Hepatocyte (in vitro differentiated cells): ENCODE measurements at regions not wholly inside any gene's neighbourhood (a gene's known extent, or its start where the extent isn't known, plus 50 kb on each side); places are given as distances from the start of the nearest gene placed in this dataset.

ENCODE experiments used
- DNase-seq: peaks from one replicate; pipeline ENCODE4 v3.0.0-alpha.2; 2016; ENCODE audit warnings: low spot score
- H2AFZ ChIP-seq: fragments of 200-600 bp; sonication (generic); 2 replicates; pipeline ENCODE4 v1.6.0; 2016; ENCODE audit warnings: antibody characterized with exemption, mild to moderate bottlenecking
- H3K27ac ChIP-seq: fragments of 200-600 bp; sonication (generic); 2 replicates; pipeline ENCODE4 v1.5.1; 2016; ENCODE audit warnings: mild to moderate bottlenecking
- H3K27me3 ChIP-seq: fragments of 200-600 bp; sonication (generic); 2 replicates; pipeline ENCODE4 v1.6.1; 2016
- H3K36me3 ChIP-seq: fragments of 200-600 bp; sonication (generic); replicated peaks from 2 replicates; pipeline ENCODE4 v1.5.1; 2016; ENCODE audit warnings: low read depth; ENCODE audit not compliant: insufficient read depth
- H3K4me1 ChIP-seq: fragments of 200-600 bp; sonication (generic); 2 replicates; pipeline ENCODE4 v1.5.1; 2016; ENCODE audit warnings: mild to moderate bottlenecking, moderate library complexity; ENCODE audit not compliant: insufficient read depth
- H3K4me2 ChIP-seq: fragments of 200-600 bp; sonication (generic); 2 replicates; pipeline ENCODE4 v1.6.0; 2016
- H3K4me3 ChIP-seq: fragments of 200-600 bp; sonication (generic); 2 replicates; pipeline ENCODE4 v1.5.1; 2016; ENCODE audit warnings: mild to moderate bottlenecking
- H3K79me2 ChIP-seq: fragments of 200-600 bp; sonication (generic); 2 replicates; pipeline ENCODE4 v1.6.0; 2017; ENCODE audit warnings: mild to moderate bottlenecking
- H3K9me2 ChIP-seq: fragments of 200-600 bp; sonication (generic); replicated peaks from 2 replicates; pipeline ENCODE4 v1.6.0; 2017; ENCODE audit warnings: mild to moderate bottlenecking; ENCODE audit not compliant: insufficient read depth
- H3K9me3 ChIP-seq: fragments of 200-600 bp; sonication (generic); 2 replicates; pipeline ENCODE4 v1.5.1; 2016; ENCODE audit warnings: low read depth, mild to moderate bottlenecking
- H4K20me1 ChIP-seq: fragments of 200-600 bp; sonication (generic); 2 replicates; pipeline ENCODE4 v1.6.0; 2016; ENCODE audit warnings: mild to moderate bottlenecking; ENCODE audit not compliant: insufficient read depth, poor library complexity, severe bottlenecking
- EZH2 ChIP-seq: fragments of 200-600 bp; sonication (generic); IDR thresholded peaks from 2 replicates; pipeline ENCODE4 v1.6.1; 2016; ENCODE audit warnings: antibody characterized with exemption, mild to moderate bottlenecking, borderline replicate concordance
- EZH2phosphoT487 ChIP-seq: fragments of 200-600 bp; sonication (generic); IDR thresholded peaks from one replicate; pipeline ENCODE4 v1.6.1; 2018; ENCODE audit warnings: antibody characterized with exemption, mild to moderate bottlenecking, low read depth, moderate library complexity; ENCODE audit not compliant: unreplicated experiment, severe bottlenecking
- WGBS: methylation state at CpG from one replicate; pipeline ENCODE4 v1.1.6; 2016; ENCODE audit warnings: low lambda C conversion rate; ENCODE audit errors: missing lambda C conversion rate; 5-methylcytosine and 5-hydroxymethylcytosine counted together
- TF ChIP-seq, protein P1 (sequence below): fragments of 200-600 bp; sonication (generic); IDR thresholded peaks from 2 replicates; pipeline ENCODE4 v1.5.1; 2016; ENCODE audit warnings: antibody characterized with exemption, mild to moderate bottlenecking; ENCODE audit not compliant: poor library complexity

- no peak for DNase-seq
- no peaks in the 10 kb centered on the region for H3K9me3 ChIP-seq
- no peak overlapping the region for H2AFZ ChIP-seq
- H3K4me2 ChIP-seq = no peak overlapping the region
- H3K9me2 ChIP-seq = no peaks in the 10 kb centered on the region
- no peak overlapping the region for H3K27ac ChIP-seq
- no peaks in the 10 kb centered on the region for H4K20me1 ChIP-seq
- no peaks in the 10 kb centered on the region for H3K27me3 ChIP-seq
- TF ChIP-seq, protein P1, sequence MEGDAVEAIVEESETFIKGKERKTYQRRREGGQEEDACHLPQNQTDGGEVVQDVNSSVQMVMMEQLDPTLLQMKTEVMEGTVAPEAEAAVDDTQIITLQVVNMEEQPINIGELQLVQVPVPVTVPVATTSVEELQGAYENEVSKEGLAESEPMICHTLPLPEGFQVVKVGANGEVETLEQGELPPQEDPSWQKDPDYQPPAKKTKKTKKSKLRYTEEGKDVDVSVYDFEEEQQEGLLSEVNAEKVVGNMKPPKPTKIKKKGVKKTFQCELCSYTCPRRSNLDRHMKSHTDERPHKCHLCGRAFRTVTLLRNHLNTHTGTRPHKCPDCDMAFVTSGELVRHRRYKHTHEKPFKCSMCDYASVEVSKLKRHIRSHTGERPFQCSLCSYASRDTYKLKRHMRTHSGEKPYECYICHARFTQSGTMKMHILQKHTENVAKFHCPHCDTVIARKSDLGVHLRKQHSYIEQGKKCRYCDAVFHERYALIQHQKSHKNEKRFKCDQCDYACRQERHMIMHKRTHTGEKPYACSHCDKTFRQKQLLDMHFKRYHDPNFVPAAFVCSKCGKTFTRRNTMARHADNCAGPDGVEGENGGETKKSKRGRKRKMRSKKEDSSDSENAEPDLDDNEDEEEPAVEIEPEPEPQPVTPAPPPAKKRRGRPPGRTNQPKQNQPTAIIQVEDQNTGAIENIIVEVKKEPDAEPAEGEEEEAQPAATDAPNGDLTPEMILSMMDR = no peak
- TF ChIP-seq EZH2 (no peak), EZH2phosphoT487 (no peak)
- H3K4me3 ChIP-seq = no peak overlapping the region
- H3K79me2 ChIP-seq = no peaks in the 10 kb centered on the region
- H3K4me1 ChIP-seq = no peaks in the 10 kb centered on the region
- WGBS = 41% methylated on average over 1 of the region's 1 CpG
- H3K36me3 ChIP-seq = no peaks in the 10 kb centered on the region
Observed at GRCh38 chr7:67448271-67448670, 451.6 kb downstream of the TYW1 start.

DNA sequence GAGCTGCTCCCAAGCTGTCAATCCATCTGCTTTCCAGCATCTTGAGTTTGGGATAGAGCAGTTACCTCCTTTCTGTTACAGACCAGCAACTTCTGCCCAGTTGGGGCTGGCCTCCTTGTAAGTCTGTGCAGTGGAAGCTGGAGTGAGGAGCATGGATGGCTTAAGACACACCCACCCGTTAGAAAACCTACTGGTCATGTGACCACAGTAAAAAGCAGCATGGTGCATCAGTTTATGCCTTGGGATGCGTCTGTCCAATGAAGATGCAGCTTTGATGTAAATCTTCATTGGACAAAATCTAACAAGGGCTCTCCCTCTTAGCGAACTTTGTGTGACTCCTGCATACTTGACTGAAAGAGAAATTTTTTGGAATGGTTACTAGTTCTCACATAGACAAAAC, 453.5 kb downstream of the TYW1 start:
- Histone ChIP-seq H3K79me2 (no peaks in the 10 kb centered on the region), H3K4me3 (no peak overlapping the region), H3K27me3 (no peaks in the 10 kb centered on the region), H3K36me3 (no peaks in the 10 kb centered on the region), H3K9me2 (no peaks in the 10 kb centered on the region), H3K4me1 (no peaks in the 10 kb centered on the region), H3K9me3 (no peaks in the 10 kb centered on the region), H2AFZ (no peak overlapping the region), H4K20me1 (no peaks in the 10 kb centered on the region), H3K4me2 (no peak overlapping the region), H3K27ac (no peak overlapping the region)
- DNase-seq = no peak
- 85% methylated on average over 3 of the region's 3 CpGs for WGBS
- TF ChIP-seq EZH2 (no peak), EZH2phosphoT487 (no peak)
- TF ChIP-seq, protein P1 = no peak

DNA sequence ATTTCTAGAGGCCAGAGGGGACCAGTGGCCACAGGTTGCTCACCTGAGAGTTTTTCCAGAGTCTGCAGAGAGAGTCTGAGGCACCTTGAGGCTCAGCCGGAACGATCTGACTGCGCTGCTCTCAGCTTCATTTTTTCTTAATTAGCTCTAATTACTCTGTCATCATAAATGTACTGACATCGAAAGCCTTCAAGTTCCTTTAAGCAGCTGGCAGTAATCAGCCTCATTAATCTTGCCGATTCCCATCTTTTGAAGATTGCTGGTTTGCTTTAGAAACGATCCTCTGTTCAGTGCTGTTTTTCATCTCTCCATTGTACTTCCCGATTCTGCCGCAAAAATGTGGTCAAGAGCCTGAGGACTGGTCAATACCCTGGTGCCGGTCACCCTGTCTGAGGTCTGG, 454.7 kb downstream of the TYW1 start:
- Histone ChIP-seq H3K79me2 (no peaks in the 10 kb centered on the region), H4K20me1 (no peaks in the 10 kb centered on the region), H3K36me3 (no peaks in the 10 kb centered on the region), H3K27ac (no peak overlapping the region), H2AFZ (no peak overlapping the region), H3K4me2 (no peak overlapping the region), H3K4me3 (no peak overlapping the region), H3K4me1 (no peaks in the 10 kb centered on the region), H3K9me3 (no peaks in the 10 kb centered on the region), H3K27me3 (no peaks in the 10 kb centered on the region), H3K9me2 (no peaks in the 10 kb centered on the region)
- 64% methylated on average over 9 of the region's 9 CpGs for WGBS
- TF ChIP-seq EZH2phosphoT487 (no peak), EZH2 (no peak)
- TF ChIP-seq, protein P1 = no peak
- no peak for DNase-seq

GRCh38 chr7:67452516-67453026, 455.9 kb downstream of the TYW1 start:
- Histone ChIP-seq H2AFZ (no peak overlapping the region), H3K36me3 (no peaks in the 10 kb centered on the region), H3K9me3 (no peaks in the 10 kb centered on the region), H3K27ac (no peak overlapping the region), H3K79me2 (no peaks in the 10 kb centered on the region), H3K4me3 (no peak overlapping the region), H3K9me2 (no peaks in the 10 kb centered on the region), H4K20me1 (no peaks in the 10 kb centered on the region), H3K4me1 (no peaks in the 10 kb centered on the region), H3K27me3 (no peaks in the 10 kb centered on the region), H3K4me2 (no peak overlapping the region)
- TF ChIP-seq, protein P1 = no peak
- no peak for TF ChIP-seq EZH2
- TF ChIP-seq EZH2phosphoT487 = no peak
- WGBS = 99% methylated on average over 6 of the region's 6 CpGs
- DNase-seq = no peak
